A549 (cell line): ENCODE measurements at regions not wholly inside any gene's neighbourhood (a gene's known extent, or its start where the extent isn't known, plus 50 kb on each side); places are given as distances from the start of the nearest gene placed in this dataset.

Experiments
- ATAC-seq, 2 experiments: fragments of 200-7000 bp in 1 of 2; fragments of >200 bp in 1 of 2; cut with Nextera tagmentation in 1 of 2; cut with Tn5 transposase in 1 of 2; 3 replicates each; pipeline versions ENCODE4 v1.8.0 to v1.9.1; 2018 to 2020; ENCODE audit warnings: mild to moderate bottlenecking in 1 of 2, moderate library complexity in 1 of 2
- CTCF ChIA-PET: fragments of 300-600 bp; sonication (Branson Sonifier 250); formaldehyde crosslinking; extraction: SDS; loops from one replicate; lab custom pipeline; 2021; ENCODE audit warnings: antibody characterized with exemption, inconsistent platforms; lab: Yijun Ruan, JAX
- POLR2A ChIA-PET: fragments of 350-600 bp; formaldehyde crosslinking; extraction: SDS; loops from one replicate; lab custom pipeline; 2021; ENCODE audit warnings: antibody characterized with exemption, inconsistent platforms; lab: Yijun Ruan, JAX
- DNase-seq, 2 experiments: peaks; one replicate each; pipeline versions ENCODE4 v3.0.0 to v3.0.0-alpha.2; 2011 to 2016; ENCODE audit warnings: low read depth in 1 of 2, low spot score in 1 of 2
- FAIRE-seq: peaks from 2 replicates; lab custom pipeline; 2011; peaks lifted over from hg19 to GRCh38; lab: Jason Lieb, UNC
- H3K27ac ChIP-seq, 2 experiments: fragments of >200 bp; sonication (Bioruptor Twin); formaldehyde crosslinking; 3 replicates each; pipeline ENCODE4 v1.5.1; 2016 to 2017
- H3K4me1 ChIP-seq: fragments of >200 bp; sonication (Bioruptor Twin); formaldehyde crosslinking; 3 replicates; pipeline ENCODE4 v1.6.1; 2016
- H3K4me2 ChIP-seq: fragments of >200 bp; sonication (Bioruptor Twin); formaldehyde crosslinking; 3 replicates; pipeline ENCODE4 v1.6.1; 2016
- H3K4me3 ChIP-seq: fragments of >200 bp; sonication (Bioruptor Twin); formaldehyde crosslinking; 3 replicates; pipeline ENCODE4 v1.5.1; 2016
- H3K9me3 ChIP-seq: fragments of >200 bp; sonication (Bioruptor Twin); formaldehyde crosslinking; 3 replicates; pipeline ENCODE4 v1.6.1; 2016
- CBX8 ChIP-seq: fragments of 200-600 bp; sonication (generic); IDR thresholded peaks from 2 replicates; pipeline ENCODE4 v1.6.1; 2016
- CEBPB ChIP-seq, 2 experiments: fragments of >200 bp in 1 of 2; sonication (Bioruptor Twin) in 1 of 2; formaldehyde crosslinking in 1 of 2; IDR thresholded peaks; 2 replicates each; pipeline ENCODE4 v1.6.1; 2012 to 2016
- CHD4 ChIP-seq: fragments of 200-600 bp; sonication (generic); IDR thresholded peaks from 2 replicates; pipeline ENCODE4 v1.6.1; 2016; ENCODE audit warnings: antibody characterized with exemption, mild to moderate bottlenecking, borderline replicate concordance
- ESRRA ChIP-seq: fragments of 150-350 bp; IDR thresholded peaks from 2 replicates; pipeline ENCODE4 v1.6.1; 2014; ENCODE audit warnings: mild to moderate bottlenecking, low read length, borderline replicate concordance
- FOSL2 ChIP-seq, 2 experiments: fragments of 450-650 bp in 1 of 2; fragments of >200 bp in 1 of 2; sonication (Bioruptor Twin) in 1 of 2; formaldehyde crosslinking; IDR thresholded peaks; 2 replicates each; pipeline versions ENCODE4 v1.5.0 to v1.6.1; 2016 to 2020; ENCODE audit warnings: mild to moderate bottlenecking in 1 of 2, moderate library complexity in 1 of 2
- GATA3 ChIP-seq: IDR thresholded peaks from 2 replicates; pipeline ENCODE4 v1.6.1; 2012; ENCODE audit warnings: borderline replicate concordance
- HDAC2 ChIP-seq: fragments of 200-600 bp; sonication (generic); IDR thresholded peaks from 2 replicates; pipeline ENCODE4 v1.6.1; 2016
- HEYL ChIP-seq: fragments of 250-450 bp; sonication (Bioruptor Pico); IDR thresholded peaks from 2 replicates; pipeline ENCODE4 v1.8.0; 2021; ENCODE audit warnings: mild to moderate bottlenecking, moderate library complexity
- HOXB13 ChIP-seq: fragments of 250-450 bp; sonication (Bioruptor Pico); IDR thresholded peaks from 2 replicates; pipeline ENCODE4 v1.5.0; 2020; ENCODE audit warnings: low read depth, mild to moderate bottlenecking, moderate library complexity
- HOXB5 ChIP-seq: fragments of 250-450 bp; sonication (Bioruptor Pico); IDR thresholded peaks from 2 replicates; pipeline ENCODE4 v1.5.0; 2020; ENCODE audit warnings: mild to moderate bottlenecking, moderate library complexity
- KDM1A ChIP-seq: fragments of 200-600 bp; sonication (generic); IDR thresholded peaks from 2 replicates; pipeline ENCODE4 v1.6.1; 2016; ENCODE audit warnings: low read depth, mild to moderate bottlenecking
- MAFK ChIP-seq: fragments of 450-650 bp; IDR thresholded peaks from 2 replicates; pipeline ENCODE4 v1.6.1; 2014; ENCODE audit not compliant: partially characterized antibody
- MAZ ChIP-seq: fragments of 150-350 bp; IDR thresholded peaks from 2 replicates; pipeline ENCODE4 v1.6.1; 2014; ENCODE audit warnings: antibody characterized with exemption, low read depth, low read length, borderline replicate concordance
- NFE2L2 ChIP-seq: fragments of 150-350 bp; conservative IDR thresholded peaks from 2 replicates; pipeline ENCODE4 v1.6.1; 2014; ENCODE audit warnings: low read length
- NR3C1 ChIP-seq: fragments of >200 bp; sonication (Bioruptor Twin); formaldehyde crosslinking; IDR thresholded peaks from 3 replicates; pipeline ENCODE4 v1.6.1; 2017
- RAD21 ChIP-seq, 2 experiments: fragments of >200 bp in 1 of 2; sonication (Bioruptor Twin) in 1 of 2; formaldehyde crosslinking in 1 of 2; IDR thresholded peaks in 1 of 2; conservative IDR thresholded peaks in 1 of 2; 2 replicates in 1 of 2; 3 replicates in 1 of 2; pipeline ENCODE4 v1.6.1; 2012 to 2018; ENCODE audit warnings: inconsistent platforms in 1 of 2
- RFX5 ChIP-seq: fragments of 450-650 bp; IDR thresholded peaks from 2 replicates; pipeline ENCODE4 v1.7.1; 2014; ENCODE audit warnings: antibody characterized with exemption, mild to moderate bottlenecking, moderate library complexity
- SMC3 ChIP-seq: fragments of >200 bp; sonication (Bioruptor Twin); formaldehyde crosslinking; IDR thresholded peaks from 3 replicates; pipeline ENCODE4 v1.6.1; 2018; ENCODE audit warnings: inconsistent platforms
- SREBF2 ChIP-seq: fragments of 450-650 bp; IDR thresholded peaks from 2 replicates; pipeline ENCODE4 v1.6.1; 2014; ENCODE audit warnings: mild to moderate bottlenecking, moderate library complexity
- ZNF302 ChIP-seq: fragments of 250-450 bp; sonication (Bioruptor Pico); IDR thresholded peaks from 2 replicates; pipeline ENCODE4 v1.9.0; 2021; ENCODE audit warnings: inconsistent platforms, mild to moderate bottlenecking, moderate library complexity
- WGBS: methylation state at CpG from one replicate; pipeline ENCODE4 v1.1.6; 2017; ENCODE audit errors: missing lambda C conversion rate; 5-methylcytosine and 5-hydroxymethylcytosine counted together
- TF ChIP-seq, protein P1 (sequence below): fragments of 250-450 bp; sonication (Bioruptor Pico); IDR thresholded peaks from 2 replicates; pipeline ENCODE4 v1.5.0; 2020; ENCODE audit warnings: low read depth, mild to moderate bottlenecking, moderate library complexity
- TF ChIP-seq, protein P2 (sequence below): fragments of 250-450 bp; sonication (Bioruptor Pico); IDR thresholded peaks from 2 replicates; pipeline ENCODE4 v1.5.0; 2021; ENCODE audit warnings: mild to moderate bottlenecking, moderate library complexity, borderline replicate concordance
- TF ChIP-seq, protein P3 (sequence below): fragments of 450-650 bp; IDR thresholded peaks from 2 replicates; pipeline ENCODE4 v1.6.1; 2014; ENCODE audit warnings: antibody characterized with exemption
- TF ChIP-seq, protein P4 (sequence below): fragments of 200-600 bp; sonication (generic); IDR thresholded peaks from 2 replicates; pipeline ENCODE4 v1.6.1; 2016; ENCODE audit warnings: antibody characterized with exemption, mild to moderate bottlenecking, moderate library complexity
- TF ChIP-seq, protein P5 (sequence below): IDR thresholded peaks from 2 replicates; pipeline ENCODE4 v1.6.1; 2012

DNA sequence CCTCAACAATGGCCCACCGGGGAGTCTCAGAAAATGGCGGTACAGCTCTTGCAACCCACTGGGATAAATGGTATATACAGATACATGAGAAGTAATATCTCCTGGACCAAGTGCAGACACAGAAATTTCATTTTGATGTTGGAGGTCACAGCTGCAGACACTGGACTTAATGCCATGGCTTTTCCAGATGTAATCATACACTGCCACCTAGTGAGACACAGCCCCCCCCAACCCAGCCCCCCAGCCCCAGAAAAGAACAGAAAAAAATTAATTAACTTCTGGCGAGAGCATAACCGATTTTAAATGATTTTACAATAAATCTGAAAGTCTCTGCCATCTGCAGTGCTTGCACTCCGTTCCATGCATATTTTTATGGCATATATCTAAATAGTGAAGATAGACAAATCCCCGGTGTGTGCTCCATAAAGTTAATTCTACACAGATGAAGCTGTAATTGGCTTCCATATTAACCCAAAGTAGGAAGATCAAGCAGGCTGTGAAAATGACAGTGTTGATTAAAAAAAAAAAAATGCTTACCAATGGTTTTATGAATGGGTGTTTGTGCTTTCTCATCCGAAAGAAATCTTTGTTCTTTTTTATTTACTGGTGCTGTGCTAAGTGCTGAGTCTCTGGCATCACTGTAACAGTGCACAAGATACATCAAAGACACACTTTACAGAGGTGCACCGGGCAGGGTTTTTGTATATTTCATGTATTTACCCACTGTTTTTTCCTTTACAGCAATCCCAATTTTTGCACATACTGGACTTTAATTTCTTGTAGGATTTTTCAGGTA lies 804.1 kb downstream of the TFAP2A start:
- no peaks in the 10 kb centered on the region for H3K9me3 ChIP-seq
- ChIA-PET POLR2A (no interaction called here), CTCF (no interaction called here)
- H3K4me2 ChIP-seq, result no peak overlapping the region
- WGBS, result 54% methylated on average over 8 of the region's 8 CpGs
- TF ChIP-seq SMC3 (peak; percentile 24; the same call in 2 of the 3 replicates), CBX8 (no peak), HOXB13 (CRISPR knock-in tag) (no peak), SREBF2 (no peak), RAD21 (conservative IDR thresholded peaks at IDR 0.05 in 1 of 2, IDR thresholded peaks at IDR 0.05 in 1 of 2) (peak; percentile 7 to 29; a peak in 1 of 5 replicates), HOXB5 (CRISPR knock-in tag) (no peak)
- TF ChIP-seq, all 56 proteins: peak for 2
- no peaks in the 10 kb centered on the region for H3K4me1 ChIP-seq
- H3K4me3 ChIP-seq, result no peak overlapping the region
- DNase-seq, result no peak
- no peak for FAIRE-seq
- no peak for ATAC-seq
- no peak overlapping the region for H3K27ac ChIP-seq

DNA sequence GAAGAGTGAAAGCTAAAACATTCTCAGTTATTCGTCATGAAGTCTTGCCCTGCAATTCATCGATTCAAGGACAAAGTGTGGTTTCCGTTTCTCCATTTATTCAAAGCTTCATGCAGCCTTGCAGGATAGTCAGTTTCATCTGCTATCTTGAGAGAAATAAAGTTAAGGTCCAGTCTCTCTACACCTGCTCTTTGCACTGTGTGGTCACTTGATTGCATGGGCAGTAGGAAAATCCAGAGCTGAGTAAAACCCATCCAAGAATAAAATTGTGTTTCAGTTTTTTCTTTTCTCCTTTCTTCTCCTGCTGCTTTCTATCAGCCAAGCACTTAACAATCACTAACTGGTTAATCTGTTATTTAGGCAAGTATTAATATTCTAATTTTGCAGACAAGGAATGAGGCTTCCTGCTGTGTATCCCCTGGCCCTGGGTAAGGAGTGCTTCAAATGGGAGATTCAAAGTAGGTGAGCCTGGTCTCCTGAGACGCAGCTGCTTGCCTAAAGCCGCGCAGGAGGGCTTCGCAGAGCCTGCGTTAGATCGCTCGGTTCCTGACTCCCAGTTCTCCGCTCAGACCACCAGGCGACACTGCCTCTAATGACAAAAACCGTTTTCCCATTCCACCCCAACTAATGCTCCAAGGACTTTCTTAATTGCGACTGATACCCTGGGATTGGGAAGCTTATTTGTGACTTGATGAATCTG lies 808.3 kb downstream of the TFAP2A start:
- POLR2A ChIA-PET, result no interaction called here
- Histone ChIP-seq H3K9me3 (no peaks in the 10 kb centered on the region), H3K27ac (no peak overlapping the region), H3K4me3 (no peak overlapping the region), H3K4me2 (no peak overlapping the region), H3K4me1 (no peaks in the 10 kb centered on the region)
- WGBS, result 84% methylated on average over 14 of the region's 14 CpGs
- ATAC-seq, result no peak
- TF ChIP-seq, protein P1, sequence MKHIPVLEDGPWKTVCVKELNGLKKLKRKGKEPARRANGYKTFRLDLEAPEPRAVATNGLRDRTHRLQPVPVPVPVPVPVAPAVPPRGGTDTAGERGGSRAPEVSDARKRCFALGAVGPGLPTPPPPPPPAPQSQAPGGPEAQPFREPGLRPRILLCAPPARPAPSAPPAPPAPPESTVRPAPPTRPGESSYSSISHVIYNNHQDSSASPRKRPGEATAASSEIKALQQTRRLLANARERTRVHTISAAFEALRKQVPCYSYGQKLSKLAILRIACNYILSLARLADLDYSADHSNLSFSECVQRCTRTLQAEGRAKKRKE (CRISPR knock-in tag), result no peak
- no peak for TF ChIP-seq NR3C1
- TF ChIP-seq, protein P2, sequence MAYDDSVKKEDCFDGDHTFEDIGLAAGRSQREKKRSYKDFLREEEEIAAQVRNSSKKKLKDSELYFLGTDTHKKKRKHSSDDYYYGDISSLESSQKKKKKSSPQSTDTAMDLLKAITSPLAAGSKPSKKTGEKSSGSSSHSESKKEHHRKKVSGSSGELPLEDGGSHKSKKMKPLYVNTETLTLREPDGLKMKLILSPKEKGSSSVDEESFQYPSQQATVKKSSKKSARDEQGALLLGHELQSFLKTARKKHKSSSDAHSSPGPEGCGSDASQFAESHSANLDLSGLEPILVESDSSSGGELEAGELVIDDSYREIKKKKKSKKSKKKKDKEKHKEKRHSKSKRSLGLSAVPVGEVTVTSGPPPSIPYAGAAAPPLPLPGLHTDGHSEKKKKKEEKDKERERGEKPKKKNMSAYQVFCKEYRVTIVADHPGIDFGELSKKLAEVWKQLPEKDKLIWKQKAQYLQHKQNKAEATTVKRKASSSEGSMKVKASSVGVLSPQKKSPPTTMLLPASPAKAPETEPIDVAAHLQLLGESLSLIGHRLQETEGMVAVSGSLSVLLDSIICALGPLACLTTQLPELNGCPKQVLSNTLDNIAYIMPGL (CRISPR knock-in tag), result no peak
- TF ChIP-seq SREBF2, result no peak
- no peak for TF ChIP-seq MAZ
- TF ChIP-seq RFX5, result no peak
- no peak for TF ChIP-seq MAFK
- no peak for TF ChIP-seq CEBPB (IDR thresholded peaks at IDR 0.05)
- TF ChIP-seq SMC3, result no peak
- TF ChIP-seq HDAC2, result no peak
- CTCF ChIA-PET, result interaction anchor here (1.5 kb wide), 1 partner anchor 13 kb away, joined by 4 read pairs; no protein-coding TSS in a partner anchor
- no peak for FAIRE-seq
- DNase-seq, result no peak

DNA sequence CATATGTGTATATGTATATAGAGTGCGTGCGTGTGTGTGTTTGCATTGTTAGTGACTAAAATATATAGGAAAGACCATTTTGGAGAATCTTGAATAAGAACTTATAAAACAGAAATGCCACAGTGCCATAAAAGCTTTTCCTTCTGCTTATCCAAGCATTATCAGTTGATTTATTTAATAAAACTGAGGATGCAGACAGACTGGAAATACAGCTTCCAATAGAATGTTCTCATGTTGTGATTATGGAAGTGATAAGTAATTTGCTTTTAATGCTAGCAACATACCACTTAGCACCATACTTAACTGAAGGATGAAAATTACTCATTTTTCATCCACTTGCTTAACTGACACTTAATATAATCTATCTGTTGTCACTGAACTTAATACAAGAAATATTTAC lies 820.1 kb downstream of the TFAP2A start:
- 93% methylated on average over 2 of the region's 2 CpGs for WGBS
- ATAC-seq (no peak), DNase-seq (no peak), FAIRE-seq (no peak)
- TF ChIP-seq KDM1A, result no peak
- no peak for TF ChIP-seq FOSL2 (IDR thresholded peaks at IDR 0.05)
- no peak for TF ChIP-seq FOSL2 (CRISPR knock-in tag; IDR thresholded peaks at IDR 0.05)
- no peak for TF ChIP-seq NFE2L2
- TF ChIP-seq, protein P3, sequence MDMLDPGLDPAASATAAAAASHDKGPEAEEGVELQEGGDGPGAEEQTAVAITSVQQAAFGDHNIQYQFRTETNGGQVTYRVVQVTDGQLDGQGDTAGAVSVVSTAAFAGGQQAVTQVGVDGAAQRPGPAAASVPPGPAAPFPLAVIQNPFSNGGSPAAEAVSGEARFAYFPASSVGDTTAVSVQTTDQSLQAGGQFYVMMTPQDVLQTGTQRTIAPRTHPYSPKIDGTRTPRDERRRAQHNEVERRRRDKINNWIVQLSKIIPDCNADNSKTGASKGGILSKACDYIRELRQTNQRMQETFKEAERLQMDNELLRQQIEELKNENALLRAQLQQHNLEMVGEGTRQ, result no peak
- TF ChIP-seq, protein P4, sequence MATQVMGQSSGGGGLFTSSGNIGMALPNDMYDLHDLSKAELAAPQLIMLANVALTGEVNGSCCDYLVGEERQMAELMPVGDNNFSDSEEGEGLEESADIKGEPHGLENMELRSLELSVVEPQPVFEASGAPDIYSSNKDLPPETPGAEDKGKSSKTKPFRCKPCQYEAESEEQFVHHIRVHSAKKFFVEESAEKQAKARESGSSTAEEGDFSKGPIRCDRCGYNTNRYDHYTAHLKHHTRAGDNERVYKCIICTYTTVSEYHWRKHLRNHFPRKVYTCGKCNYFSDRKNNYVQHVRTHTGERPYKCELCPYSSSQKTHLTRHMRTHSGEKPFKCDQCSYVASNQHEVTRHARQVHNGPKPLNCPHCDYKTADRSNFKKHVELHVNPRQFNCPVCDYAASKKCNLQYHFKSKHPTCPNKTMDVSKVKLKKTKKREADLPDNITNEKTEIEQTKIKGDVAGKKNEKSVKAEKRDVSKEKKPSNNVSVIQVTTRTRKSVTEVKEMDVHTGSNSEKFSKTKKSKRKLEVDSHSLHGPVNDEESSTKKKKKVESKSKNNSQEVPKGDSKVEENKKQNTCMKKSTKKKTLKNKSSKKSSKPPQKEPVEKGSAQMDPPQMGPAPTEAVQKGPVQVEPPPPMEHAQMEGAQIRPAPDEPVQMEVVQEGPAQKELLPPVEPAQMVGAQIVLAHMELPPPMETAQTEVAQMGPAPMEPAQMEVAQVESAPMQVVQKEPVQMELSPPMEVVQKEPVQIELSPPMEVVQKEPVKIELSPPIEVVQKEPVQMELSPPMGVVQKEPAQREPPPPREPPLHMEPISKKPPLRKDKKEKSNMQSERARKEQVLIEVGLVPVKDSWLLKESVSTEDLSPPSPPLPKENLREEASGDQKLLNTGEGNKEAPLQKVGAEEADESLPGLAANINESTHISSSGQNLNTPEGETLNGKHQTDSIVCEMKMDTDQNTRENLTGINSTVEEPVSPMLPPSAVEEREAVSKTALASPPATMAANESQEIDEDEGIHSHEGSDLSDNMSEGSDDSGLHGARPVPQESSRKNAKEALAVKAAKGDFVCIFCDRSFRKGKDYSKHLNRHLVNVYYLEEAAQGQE, result no peak
- no peak for TF ChIP-seq ZNF302
- no peak for TF ChIP-seq GATA3
- TF ChIP-seq, protein P5, sequence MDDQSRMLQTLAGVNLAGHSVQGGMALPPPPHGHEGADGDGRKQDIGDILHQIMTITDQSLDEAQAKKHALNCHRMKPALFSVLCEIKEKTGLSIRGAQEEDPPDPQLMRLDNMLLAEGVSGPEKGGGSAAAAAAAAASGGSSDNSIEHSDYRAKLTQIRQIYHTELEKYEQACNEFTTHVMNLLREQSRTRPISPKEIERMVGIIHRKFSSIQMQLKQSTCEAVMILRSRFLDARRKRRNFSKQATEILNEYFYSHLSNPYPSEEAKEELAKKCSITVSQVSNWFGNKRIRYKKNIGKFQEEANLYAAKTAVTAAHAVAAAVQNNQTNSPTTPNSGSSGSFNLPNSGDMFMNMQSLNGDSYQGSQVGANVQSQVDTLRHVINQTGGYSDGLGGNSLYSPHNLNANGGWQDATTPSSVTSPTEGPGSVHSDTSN, result no peak
- no peak for TF ChIP-seq HEYL (CRISPR knock-in tag)
- TF ChIP-seq ESRRA, result no peak
- no peak for TF ChIP-seq CHD4
- no peaks in the 10 kb centered on the region for H3K9me3 ChIP-seq
- H3K4me1 ChIP-seq, result no peaks in the 10 kb centered on the region
- ChIA-PET CTCF (interaction anchor here (1.4 kb wide), 1 partner anchor 11 kb away, joined by 4 read pairs; no protein-coding TSS in a partner anchor), POLR2A (no interaction called here)
- H3K4me2 ChIP-seq, result no peak overlapping the region
- no peak overlapping the region for H3K4me3 ChIP-seq
- H3K27ac ChIP-seq, result no peak overlapping the region
